MM.1S (cell line): ENCODE measurements at regions not wholly inside any gene's neighbourhood (a gene's known extent, or its start where the extent isn't known, plus 50 kb on each side); places are given as distances from the start of the nearest gene placed in this dataset.

Source experiments
- EZH2phosphoT487 ChIP-seq: fragments of 300-600 bp; sonication (generic); IDR thresholded peaks from 2 replicates; pipeline ENCODE4 v1.6.1; 2018; ENCODE audit warnings: antibody characterized with exemption, low read length
- TF ChIP-seq, protein P1 (sequence below): fragments of 300-600 bp; sonication (generic); IDR thresholded peaks from 2 replicates; pipeline ENCODE4 v1.5.1; 2016; ENCODE audit warnings: antibody characterized with exemption, low read length, mixed read lengths

DNA sequence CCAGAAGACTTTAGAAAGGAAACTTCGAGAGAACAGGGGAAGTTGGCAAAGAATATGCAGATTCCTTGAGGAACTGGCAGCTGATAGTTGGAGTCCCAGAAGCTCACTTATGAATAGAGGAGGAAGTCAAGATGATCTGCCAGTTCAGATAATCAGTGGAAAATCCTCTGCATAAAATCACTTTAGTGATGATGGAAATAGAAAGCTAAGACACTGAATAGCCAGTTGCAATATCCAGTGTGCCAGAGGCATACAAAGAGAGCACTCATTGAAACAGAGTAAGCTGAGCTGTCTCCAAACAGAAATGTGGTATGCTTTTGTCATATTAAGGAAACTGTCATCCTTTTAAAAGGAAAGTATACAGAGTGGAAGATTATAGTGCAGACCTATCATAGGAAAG, 1207.6 kb downstream of the OTOL1 start:
- TF ChIP-seq, protein P1, sequence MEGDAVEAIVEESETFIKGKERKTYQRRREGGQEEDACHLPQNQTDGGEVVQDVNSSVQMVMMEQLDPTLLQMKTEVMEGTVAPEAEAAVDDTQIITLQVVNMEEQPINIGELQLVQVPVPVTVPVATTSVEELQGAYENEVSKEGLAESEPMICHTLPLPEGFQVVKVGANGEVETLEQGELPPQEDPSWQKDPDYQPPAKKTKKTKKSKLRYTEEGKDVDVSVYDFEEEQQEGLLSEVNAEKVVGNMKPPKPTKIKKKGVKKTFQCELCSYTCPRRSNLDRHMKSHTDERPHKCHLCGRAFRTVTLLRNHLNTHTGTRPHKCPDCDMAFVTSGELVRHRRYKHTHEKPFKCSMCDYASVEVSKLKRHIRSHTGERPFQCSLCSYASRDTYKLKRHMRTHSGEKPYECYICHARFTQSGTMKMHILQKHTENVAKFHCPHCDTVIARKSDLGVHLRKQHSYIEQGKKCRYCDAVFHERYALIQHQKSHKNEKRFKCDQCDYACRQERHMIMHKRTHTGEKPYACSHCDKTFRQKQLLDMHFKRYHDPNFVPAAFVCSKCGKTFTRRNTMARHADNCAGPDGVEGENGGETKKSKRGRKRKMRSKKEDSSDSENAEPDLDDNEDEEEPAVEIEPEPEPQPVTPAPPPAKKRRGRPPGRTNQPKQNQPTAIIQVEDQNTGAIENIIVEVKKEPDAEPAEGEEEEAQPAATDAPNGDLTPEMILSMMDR: no peak
- no peak for TF ChIP-seq EZH2phosphoT487
